ENCODE measurements at regions not wholly inside any gene's neighbourhood (a gene's known extent, or its start where the extent isn't known, plus 50 kb on each side); places are given as distances from the start of the nearest gene placed in this dataset.

DNA sequence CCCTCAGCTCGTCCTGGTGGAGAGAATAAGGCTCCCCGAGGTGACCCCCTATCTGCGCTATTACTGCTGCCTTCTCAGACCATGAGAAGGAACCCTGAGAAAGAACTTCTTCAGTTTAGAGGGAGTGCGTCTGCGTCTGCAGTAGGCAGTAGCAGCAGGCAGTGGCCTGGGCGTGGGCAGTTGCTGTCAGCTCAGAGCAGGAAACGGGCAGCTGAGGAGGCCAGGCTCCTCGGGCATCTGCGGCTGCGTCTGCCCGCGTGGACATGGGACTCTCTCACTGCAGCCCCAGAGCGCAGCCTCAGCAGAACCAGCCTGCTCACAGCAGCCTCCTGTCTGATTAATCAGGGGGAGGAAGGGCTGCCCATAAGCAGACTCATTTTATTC is 49.8 kb upstream of the FCN1 start:
- DNase-seq: no peak

DNA sequence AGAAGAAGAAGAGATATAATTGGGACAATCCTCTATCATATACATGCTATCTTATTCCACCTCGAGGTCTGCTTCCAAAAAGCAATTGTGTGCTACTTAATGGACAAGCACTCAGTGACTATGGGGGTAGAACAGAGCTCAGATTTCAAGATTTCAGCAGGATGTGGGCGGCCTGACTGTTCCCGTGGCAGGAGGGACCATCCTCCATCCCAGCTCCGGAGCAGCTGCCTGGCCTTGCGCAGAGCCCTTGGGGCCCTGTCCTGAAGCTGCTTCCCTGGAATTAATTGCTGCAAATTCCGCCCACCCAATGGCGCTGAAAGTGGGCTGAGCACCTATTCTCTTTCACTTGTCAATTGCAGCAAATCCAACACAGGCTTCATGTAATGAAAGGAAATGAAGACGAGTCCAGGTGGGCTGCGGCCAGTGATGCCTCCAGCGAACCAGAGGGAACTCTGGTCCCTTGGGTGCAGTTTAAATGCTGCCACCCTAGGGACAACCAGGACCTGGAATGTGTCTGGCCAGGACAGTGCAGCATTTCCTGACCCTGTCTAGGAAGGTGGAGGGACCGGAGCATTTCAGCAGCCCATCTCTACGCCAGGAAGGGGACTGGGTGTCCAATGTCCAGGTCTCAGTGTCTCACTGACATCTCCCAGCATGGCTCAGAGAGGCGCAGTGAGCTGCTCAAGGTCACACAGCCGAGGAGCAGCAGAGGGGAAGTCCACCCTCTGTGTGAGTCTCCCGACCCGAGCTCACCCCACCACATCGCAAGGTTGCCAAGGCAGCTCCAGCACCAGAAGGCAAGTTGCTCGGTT is 50.5 kb upstream of the FCN1 start:
- DNase-seq: no peak

DNA sequence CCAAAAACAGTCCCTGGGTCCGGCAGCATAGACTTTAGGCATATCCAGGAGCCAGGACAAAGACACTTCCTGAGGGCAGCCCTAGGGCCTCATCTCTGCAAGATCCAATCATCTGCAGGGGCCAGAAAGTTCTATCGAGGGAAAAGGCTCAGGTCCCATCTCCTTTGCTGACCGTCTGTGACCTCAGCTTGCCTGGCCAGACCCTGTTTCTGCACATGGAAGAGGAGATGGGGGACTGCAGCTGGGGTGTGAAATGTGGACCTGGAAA is 51.0 kb upstream of the FCN1 start:
- no peak for DNase-seq

DNA sequence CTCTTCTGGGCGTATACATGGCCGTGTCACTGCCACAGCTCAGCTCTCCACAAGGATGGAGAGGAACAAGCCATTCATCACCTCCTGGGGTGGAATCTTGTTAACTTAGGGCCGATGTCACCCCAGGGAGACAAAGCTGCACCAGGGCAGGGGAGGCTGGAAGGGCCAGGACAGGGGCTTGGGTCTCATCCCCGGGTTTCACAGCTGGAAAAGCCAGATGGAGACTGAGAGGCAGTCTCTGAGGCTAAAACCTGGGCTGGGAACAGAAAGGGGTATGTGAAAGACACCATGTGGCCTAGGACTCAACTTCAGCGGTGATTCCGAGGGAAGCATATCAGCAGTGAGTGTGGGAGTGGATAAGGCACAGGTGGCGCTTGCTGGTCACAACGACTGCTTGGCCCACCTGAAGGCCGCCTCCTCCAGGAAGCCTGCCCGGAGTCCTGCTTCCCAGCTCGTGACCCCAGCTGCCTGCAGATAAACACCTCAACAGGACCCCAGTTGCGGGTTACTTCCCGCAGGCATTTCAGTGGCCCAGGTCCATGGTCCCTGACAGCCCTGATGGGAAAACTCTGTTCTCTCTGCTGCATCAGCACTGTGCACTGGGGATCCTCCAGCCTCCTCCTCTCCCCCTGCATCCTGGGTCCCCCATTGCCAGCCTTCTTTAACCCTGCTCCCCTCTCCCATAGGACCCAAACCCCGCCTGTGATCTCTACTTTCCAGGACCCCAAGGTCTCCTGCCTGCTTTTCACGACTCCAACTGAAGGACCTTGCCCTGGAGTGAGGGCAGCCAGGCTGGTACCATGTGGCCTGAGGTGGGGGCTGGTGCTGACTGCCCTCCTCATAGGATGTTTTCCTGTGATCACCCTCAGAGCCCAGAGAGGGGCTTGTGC is 51.7 kb upstream of the FCN1 start:
- DNase-seq: no peak

DNA sequence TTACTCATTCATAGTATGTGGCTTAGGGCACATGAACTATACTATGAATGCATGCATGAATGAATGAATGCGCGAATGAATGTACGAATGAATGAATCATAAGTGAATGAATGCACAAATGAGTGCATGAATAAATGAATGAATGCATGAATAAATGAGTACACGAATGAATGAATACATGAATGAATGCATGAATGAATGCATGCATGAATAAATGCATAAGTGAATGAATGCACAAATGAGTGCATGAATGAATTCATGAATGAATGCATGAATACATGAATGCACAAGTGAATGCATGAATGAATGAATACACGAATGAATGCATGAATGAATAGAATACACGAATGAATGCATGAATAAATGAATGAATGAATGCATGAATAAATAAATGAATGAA is 52.5 kb upstream of the FCN1 start:
- no peak for DNase-seq

DNA sequence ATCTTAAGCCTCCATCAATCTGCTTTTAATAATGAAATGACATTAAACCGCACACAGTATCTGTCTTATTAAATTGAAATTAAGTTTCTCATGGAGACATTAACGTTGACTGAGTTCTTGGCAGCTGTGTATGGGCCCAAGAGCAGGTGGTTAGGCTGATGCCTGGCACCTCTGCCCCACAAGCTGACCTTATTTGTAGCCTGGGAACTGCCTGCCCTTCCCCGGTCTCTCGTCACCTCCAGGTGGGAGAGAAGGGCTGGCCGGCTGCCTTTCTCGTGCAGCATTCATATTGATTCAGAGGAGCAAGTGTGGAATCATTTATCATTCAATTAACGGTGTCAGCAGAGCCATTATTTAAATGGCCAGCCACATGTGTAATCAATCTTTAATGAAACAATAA is 53.0 kb upstream of the FCN1 start:
- DNase-seq: no peak

DNA sequence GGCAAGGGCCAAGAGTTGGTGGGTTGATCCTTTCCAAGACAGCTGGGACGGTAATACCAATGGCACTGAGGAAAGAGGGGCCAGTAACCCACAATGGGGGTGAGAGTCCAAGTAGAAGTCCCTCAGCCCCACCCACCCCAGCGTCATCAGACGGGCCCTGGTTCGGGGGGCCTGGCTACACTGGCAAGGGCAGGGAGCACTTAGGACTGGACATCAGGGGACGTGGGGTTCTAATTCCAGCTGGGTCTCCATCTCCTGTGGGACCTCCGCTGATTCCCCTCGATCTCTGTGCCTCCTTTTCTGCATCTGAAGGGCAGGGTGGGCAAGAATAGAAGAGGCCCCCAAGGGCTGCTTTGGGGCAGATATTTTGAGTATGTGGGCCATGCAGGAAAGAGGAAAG is 53.5 kb upstream of the FCN1 start:
- no peak for DNase-seq

DNA sequence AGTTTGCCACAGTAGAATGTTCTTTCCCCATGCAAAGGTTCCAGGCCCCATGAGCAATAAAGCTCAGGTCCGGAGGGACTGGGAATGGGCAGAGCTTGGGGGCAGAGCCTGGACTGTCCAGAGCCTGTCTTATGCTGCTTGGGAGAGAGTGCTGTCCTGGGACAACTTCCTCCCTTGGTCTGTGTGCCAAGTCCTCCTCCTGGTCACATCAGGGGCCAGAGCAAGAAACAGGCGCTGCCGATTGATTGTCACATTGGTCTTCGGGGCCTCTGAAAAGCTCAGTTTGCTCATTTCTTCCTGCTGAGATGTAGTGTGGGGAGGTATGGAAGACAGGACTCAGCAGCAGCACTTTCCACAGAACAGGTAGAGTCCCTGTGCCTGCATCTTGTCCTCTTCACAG is 54.0 kb upstream of the FCN1 start:
- no peak for DNase-seq

DNA sequence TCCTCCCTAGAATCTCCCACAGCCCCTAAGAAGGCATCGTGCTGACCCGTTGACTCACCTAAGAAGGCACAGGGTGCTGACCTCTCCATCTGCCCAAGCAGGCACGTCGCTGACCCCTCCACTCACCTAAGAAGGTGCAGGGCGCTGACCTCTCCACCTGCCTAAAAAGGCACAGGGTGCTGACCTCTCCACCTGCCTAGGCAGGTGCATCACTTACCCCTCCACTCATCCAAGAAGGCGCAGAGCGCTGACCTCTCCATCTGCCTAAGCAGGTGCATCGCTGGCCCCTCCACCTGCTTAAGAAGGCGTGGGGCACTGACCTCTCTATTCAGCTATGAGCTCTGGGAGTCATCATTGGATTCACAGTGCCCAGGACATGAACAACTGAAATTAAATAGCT is 54.4 kb upstream of the FCN1 start:
- no peak for DNase-seq

DNA sequence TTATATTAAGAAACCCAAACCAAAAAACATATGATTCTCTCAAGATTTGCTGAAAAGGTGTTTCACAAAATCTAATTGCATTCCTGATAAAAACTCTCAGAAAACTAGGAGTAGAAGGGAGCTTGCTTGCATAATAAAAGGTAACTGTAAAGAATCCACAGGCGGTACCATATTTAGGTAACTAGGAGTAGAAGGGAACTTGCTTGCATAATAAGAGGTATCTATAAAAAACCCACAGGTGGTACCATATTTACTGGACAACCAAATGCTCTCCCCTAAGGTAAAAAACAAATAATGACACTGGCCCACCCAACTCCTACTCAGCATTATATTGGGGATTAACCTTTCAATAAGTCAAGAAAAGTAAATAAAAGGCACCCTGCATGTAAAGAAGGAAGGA is 57.5 kb upstream of the FCN1 start:
- DNase-seq: no peak

DNA sequence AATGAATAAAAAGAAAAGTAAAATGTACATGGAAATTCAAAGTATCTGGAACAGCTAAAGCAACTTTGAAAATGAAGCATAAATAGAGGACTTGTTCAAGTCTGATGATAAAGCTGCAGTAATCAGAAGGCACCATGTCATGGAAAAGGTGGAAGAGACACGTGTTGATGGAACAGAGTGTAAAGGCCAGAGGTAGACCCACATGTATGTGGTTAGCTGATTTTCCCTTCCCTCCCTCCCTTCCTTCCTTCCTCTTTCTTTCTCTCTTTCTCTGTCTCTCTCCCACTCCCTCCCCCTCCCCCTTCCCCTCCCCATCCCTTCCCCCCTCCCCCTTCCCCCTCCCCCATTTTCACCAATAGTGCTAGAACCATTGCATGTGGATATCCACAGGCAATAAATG is 58.7 kb upstream of the FCN1 start:
- no peak for DNase-seq

DNA sequence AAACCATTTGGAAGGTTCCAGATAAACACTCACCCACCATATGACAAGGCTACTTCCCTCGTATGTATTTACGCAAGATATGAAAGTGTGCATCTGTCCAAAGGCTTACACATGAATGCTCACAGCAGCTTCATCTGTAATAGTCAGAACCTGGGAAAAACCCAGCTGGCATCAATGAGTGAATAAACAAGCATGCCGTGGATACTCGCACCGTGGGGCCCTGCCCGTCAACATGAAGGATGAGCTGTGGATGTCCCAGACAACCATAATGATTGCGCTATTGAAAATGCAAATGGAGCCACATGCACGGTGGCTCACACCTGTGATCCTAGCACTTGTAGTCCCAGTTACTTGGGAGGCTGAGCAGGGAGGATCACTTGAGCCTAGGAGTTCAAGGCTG is 60.6 kb upstream of the FCN1 start:
- DNase-seq: no peak

DNA sequence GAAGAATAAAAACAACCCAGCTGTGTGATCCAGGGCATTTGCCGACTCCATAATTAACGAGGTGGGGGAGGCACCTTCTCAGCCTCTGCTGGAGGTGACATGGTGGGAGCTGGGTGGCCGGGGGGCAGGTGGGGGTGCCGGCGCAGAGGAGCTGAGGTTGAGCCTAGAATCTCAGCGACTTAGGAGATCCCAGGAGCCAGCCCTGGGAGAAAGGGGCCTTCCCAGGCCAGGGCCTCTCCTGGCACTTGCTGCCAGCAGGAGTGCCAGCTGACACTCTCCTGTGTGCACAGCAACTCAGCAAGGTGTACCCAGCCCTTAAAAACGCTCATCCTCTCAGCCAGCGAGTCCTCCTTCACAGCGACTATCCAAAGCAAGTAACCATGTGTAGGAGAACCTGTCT is 62.8 kb upstream of the FCN1 start:
- DNase-seq: no peak

DNA sequence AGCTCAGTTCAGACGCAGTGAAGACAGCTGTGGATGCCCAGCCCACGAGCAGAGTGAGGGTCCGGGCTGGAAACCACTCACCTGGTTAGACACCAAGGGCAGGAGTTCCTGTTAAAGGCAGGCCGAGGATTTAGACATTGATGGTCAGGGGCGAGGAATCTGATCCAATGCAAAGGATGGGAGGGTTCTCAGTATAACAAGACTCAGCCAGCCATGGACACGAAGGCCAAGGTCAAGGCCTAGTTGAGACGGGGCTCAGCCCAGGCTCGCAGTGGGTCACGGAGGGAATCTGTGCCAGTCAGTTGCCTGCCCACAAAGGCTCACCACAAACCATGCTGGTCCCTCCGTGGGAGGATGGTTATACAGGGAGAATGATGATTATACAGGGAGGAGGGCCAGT is 63.3 kb upstream of the FCN1 start:
- DNase-seq: no peak

DNA sequence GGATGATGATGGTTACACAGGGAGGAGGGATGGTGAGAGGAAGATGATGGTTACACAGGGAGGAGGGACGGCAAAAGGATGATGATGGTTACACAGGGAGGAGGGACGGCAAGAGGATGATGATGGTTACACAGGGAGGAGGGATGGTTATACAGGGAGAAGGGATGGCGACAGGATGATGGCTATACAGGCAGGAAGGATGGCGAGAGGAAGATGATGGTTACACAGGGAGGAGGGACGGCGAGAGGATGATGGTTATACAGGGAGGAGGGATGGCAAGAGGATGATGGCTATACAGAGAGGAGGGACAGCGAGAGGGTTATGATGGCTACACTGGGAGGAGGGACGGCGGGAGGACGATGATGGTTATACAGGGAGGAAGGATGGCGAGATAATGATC is 64.1 kb upstream of the FCN1 start:
- DNase-seq: no peak

DNA sequence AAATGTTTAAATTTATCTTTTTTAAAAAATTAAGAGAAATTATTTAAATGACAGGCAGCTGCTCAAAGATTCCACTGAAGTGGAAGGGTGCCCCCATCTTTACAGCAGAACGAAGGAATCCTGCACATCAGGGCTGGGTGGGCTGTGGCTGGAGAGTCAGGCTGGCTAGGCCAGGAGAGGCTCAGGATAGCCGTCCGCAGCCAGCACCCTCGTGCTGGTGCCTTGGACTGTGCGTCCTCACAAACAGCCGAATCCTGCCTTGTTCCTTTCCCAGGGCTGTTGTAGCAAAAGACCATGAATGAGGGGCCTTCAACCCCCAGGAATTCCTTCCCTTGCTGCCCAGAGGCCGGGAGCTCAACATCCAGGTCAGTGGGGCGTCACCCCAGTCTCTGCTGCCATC is 64.6 kb upstream of the FCN1 start:
- no peak for DNase-seq

DNA sequence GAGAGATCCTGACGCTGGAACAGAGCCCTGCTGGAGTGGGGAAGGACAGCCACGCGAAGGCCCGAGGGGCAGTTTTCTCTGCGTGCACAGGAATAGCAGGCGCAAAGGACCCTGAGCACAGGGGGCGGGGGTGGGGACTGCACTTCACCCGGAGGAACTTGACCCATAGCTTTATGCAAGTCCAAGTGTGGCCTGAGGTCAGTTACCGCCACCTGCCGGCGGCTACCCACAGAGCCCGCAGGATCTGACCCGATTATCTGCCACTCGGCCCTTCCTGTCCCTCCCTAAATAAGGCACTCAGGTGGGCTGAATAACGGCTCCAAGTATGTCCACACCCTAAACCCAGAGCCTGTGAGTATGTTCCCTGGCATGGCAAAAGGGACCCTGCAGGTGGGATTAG is 65.4 kb upstream of the FCN1 start:
- DNase-seq: no peak

DNA sequence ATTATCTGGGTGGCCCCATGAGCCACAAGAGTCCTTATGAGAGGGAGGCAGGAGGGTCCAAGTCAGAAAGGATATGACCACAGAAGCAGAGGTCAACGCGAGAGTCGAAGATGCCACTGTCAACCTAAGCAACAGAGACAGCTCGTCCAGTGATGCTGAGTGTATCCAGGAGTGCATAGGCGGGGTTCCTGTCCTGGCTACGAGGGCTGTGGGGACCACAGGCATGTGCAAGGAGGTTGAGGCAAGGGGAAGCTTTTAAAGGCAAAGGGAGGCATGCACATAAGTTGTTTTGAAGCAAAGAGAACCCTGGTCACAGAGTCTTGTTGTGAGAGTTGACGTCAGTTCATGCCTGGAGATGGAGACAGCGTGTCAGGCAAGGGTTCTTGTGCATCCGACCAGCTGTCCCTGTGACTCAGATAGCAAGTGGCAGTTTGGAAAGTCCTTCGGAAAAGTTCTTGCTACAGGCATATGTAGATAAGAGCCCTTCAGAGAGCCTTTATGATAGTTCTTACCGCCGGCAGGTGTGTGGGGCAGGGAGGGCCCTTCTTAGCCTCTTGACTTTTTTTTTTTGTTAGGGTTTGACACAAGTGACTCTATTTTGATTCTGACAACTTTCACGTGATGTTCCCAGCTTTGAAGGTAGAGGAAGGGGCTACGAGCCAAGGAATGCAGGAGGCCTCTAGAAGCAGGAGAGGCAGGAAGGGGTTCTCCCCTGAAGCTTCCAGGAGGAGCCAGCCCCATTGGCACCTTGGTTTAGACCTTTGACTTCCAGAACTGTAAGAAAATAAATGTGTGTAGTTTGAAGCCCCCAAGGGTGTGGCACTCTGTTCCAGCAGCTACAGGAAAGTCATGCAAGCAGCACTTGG is 66.0 kb upstream of the FCN1 start:
- DNase-seq: no peak

DNA sequence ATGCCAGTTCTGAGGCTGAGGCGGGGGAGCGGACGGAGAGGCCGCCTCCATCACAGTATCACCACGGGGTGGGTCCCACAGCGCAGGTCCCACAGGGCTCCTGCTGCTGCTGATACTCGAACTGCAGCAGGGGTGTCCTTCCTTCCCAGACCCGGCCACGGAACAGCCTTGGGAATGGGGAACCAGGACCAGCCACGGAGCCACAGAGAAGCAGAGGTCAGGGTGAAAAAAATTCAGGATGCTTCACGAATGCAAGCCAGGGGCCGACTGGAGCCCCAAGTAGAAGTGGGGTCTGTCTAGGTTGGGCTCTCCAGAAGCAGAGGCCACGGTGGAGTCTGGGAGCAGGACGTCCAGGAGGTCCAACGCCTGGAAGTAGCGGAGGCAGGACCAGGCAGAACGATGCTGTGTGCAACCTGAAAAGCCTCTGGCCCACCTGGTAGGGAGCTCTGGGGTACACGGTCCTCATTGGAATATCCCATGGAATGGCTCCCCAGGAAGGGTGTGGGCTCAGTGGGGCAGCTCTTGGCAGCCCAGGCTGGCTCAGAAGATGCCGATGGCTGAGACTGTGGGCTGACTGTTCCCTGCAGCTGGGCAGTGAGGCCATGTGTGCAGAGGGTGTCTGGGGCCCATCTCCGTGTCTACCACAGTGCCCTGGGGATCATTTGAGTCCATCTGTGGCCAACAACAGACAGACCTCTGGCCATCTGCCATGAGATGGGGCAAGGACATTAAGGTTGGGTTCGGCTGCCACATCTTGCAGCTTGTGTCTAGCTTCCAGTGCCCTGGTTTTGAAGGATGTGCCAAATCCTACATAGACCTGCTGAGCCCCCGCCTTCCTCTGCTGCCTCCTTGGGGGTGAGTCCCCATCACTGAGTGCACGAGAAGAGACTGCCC is 66.9 kb upstream of the FCN1 start:
- no peak for DNase-seq

DNA sequence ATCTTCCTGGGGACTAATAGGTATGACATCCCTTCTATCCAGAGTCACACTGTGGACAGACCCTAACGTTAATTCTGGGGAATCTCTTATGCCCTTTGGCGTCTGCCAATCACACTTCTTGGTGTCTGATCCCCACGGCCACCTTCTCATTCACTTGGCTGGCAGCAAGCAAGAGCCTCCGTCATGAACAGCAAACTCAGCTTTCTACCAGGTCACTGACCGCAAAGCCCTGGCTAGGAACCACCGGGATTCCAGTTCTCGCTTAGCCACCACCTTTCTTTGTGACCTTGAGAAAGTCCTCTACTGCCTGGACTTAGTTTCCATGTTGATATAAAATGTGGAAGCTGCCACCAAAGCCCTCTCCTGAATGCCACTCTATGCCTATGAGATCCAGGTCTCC is 67.7 kb upstream of the FCN1 start:
- no peak for DNase-seq

DNA sequence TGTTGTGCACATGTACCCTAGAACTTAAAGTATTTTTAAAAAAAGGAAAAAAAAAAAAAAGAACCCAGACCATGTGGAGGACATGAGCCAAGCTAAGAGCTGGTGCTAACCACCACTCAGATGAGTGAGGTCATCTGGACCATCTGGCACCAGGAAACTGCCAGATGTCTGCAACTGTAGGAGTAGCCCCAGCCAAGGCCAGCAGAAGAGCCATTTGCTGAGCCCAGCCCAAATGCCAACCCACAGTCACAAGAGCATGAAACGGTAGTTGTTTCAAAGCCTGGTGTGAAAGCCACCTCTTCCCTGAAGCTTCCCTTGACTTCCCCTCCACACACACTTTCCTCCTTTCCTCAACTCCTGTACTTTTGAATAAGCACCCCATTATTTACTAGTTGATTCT is 69.2 kb upstream of the FCN1 start:
- no peak for DNase-seq

DNA sequence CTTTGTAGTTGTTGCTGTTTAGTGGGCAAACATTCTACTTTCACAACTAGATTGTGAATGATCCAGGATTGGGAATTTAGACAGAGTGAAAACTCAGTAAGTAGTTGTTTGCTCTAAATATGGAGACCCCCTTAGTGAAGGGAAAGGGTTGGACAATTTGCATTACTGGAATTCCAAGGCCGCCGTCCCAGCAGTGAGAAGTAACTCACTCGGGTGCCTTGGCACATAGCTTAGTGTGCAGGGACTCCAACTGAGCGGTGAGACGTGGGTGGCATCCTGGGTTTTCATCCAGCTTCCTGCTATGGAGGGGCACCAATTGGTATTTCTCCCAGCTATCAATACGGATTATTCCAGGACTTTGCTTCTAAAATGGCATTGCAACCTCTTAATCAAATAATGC is 69.7 kb upstream of the FCN1 start:
- no peak for DNase-seq

Measured in T-helper 2 cell (primary cell).